ENCODE measurements at regions not wholly inside any gene's neighbourhood (a gene's known extent, or its start where the extent isn't known, plus 50 kb on each side); places are given as distances from the start of the nearest gene placed in this dataset.

DNA sequence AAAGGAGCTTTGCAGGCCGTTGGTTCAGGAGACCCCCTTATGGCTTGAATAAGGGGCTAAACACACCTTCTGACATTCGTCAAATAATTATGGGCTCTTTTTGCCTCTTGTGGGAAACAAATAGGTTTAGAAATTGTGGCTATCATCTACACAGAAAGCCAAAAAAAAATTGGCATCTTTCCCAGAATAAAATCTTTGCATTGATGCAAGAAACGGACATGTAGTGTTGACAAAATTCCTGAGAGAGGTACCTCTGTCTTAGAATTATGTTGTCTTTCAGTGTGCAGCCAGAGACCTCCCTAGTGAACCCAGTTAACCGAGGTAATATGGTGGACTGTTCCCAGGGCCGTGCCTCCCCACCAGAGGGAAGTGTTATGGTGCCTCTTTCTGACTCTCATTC lies 283.9 kb downstream of the SDHAF3 start:
- TF ChIP-seq, protein P1, sequence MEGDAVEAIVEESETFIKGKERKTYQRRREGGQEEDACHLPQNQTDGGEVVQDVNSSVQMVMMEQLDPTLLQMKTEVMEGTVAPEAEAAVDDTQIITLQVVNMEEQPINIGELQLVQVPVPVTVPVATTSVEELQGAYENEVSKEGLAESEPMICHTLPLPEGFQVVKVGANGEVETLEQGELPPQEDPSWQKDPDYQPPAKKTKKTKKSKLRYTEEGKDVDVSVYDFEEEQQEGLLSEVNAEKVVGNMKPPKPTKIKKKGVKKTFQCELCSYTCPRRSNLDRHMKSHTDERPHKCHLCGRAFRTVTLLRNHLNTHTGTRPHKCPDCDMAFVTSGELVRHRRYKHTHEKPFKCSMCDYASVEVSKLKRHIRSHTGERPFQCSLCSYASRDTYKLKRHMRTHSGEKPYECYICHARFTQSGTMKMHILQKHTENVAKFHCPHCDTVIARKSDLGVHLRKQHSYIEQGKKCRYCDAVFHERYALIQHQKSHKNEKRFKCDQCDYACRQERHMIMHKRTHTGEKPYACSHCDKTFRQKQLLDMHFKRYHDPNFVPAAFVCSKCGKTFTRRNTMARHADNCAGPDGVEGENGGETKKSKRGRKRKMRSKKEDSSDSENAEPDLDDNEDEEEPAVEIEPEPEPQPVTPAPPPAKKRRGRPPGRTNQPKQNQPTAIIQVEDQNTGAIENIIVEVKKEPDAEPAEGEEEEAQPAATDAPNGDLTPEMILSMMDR (IDR thresholded peaks at IDR 0.05; ENCODE audit: low read depth, low read length) = no peak
- no peaks in the 10 kb centered on the region for H3K4me1 ChIP-seq (ENCODE audit: low read depth)
- peak in 1 of 2 donors; percentile 12 for DNase-seq (ENCODE audit: low read depth in 1 of 2, low spot score in 1 of 2)
- no peaks in the 10 kb centered on the region for H3K36me3 ChIP-seq
- H3K9me3 ChIP-seq (ENCODE audit: low read depth) = no peaks in the 10 kb centered on the region
- H3K27me3 ChIP-seq = no peaks in the 10 kb centered on the region
- no peak overlapping the region for H3K4me3 ChIP-seq
- no peak overlapping the region for H3K27ac ChIP-seq

DNA sequence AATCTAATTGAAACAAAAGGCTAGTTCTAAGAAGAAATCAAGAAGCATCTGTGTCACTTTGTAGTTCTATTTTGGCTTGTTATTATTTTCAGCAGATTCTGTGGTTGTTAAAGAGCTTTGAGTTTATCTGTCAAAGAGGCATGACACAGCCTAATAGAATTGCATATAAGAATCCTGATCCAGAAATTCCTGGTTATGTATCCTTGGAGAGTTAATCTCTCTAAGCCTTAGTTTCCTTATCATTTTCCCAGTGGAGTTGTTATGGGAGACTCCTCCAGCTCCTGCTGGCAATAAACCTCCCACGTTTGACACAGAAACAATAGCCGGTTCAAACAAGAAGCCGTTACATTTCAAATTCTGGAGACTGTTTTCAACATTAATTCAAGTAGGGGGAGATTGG lies 288.3 kb downstream of the SDHAF3 start:
- TF ChIP-seq, protein P1 (IDR thresholded peaks at IDR 0.05; ENCODE audit: low read depth, low read length) = no peak
- peak in 1 of 2 donors; percentile 5 for DNase-seq (ENCODE audit: low read depth in 1 of 2, low spot score in 1 of 2)
- Histone ChIP-seq H3K27me3 (no peaks in the 10 kb centered on the region), H3K9me3 (ENCODE audit: low read depth) (no peaks in the 10 kb centered on the region), H3K36me3 (no peaks in the 10 kb centered on the region), H3K4me3 (no peak overlapping the region), H3K27ac (no peak overlapping the region), H3K4me1 (ENCODE audit: low read depth) (no peaks in the 10 kb centered on the region)

DNA sequence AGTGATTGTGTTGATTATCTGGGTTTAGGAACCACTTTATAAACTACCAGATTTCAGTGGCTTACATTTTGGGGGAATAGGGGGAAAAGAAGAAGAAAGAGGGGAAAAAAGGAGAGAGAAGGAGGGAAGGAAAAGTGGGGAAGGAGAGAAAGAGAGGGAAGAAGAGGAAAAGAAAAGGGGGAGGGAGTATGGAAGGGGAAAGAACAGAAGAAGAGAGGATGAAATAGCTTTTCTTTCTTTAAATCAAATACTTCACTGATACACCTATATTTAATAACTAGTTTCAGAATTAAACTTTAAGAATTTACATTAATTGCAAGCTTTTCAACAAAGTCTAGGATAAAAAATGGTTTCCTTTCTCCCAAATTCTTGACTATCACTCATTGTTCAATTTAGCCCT lies 289.6 kb downstream of the SDHAF3 start:
- Histone ChIP-seq H3K4me1 (ENCODE audit: low read depth) (no peaks in the 10 kb centered on the region), H3K4me3 (no peak overlapping the region)
- TF ChIP-seq, protein P1 (IDR thresholded peaks at IDR 0.05; ENCODE audit: low read depth, low read length) = no peak

DNA sequence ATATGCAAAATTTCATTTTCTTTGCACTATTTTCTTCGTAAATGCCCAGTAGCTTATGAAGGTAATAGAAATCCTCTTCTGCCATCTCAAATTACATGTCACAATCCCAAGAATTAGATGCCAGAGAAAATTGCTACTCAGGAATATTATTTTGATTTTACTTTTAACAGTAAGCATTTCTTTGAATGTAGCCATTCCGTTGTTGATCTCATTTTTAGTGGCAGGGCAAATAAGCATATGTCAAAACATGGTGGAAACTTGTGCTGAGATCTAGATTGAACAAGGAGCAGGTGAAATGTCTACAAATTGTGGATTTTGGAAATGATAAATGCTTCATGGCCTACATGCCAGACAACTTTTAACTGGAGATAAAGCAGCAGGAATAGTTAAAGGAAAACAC lies 291.8 kb downstream of the SDHAF3 start:
- no peak for DNase-seq (ENCODE audit: low read depth in 1 of 2, low spot score in 1 of 2)
- no peaks in the 10 kb centered on the region for H3K9me3 ChIP-seq (ENCODE audit: low read depth)
- TF ChIP-seq, protein P1 (IDR thresholded peaks at IDR 0.05; ENCODE audit: low read depth, low read length) = no peak
- no peaks in the 10 kb centered on the region for H3K4me1 ChIP-seq (ENCODE audit: low read depth)
- H3K27ac ChIP-seq = no peak overlapping the region
- H3K27me3 ChIP-seq = no peaks in the 10 kb centered on the region
- no peak overlapping the region for H3K4me3 ChIP-seq
- H3K36me3 ChIP-seq = no peaks in the 10 kb centered on the region

More for the DNA sequence above, 289.6 kb downstream of the SDHAF3 start:
- DNase-seq (ENCODE audit: low read depth in 1 of 2, low spot score in 1 of 2) = no peak
- Histone ChIP-seq H3K27ac (no peak overlapping the region), H3K27me3 (no peaks in the 10 kb centered on the region), H3K36me3 (no peaks in the 10 kb centered on the region), H3K9me3 (ENCODE audit: low read depth) (no peaks in the 10 kb centered on the region)

DNA sequence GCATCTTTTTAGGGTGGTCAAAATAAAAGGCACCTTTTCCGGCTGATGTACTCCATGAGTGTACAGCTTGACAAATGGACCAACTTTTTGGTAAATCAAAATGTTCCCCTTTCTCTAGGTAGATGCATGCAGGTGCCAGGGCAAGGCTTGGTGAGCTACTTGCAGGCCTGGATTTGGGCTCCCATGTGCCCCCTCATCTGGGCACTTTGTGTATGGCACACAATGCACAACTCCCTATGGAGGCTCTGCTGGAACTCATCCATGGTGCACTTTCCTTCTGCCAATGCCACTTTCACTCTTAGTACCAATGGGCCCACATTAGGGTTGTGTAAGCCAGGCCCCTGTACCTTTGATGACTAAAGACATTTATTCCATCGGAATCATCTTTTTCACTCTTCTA lies 300.8 kb downstream of the SDHAF3 start:
- no peaks in the 10 kb centered on the region for H3K9me3 ChIP-seq (ENCODE audit: low read depth)
- no peaks in the 10 kb centered on the region for H3K27me3 ChIP-seq
- H3K27ac ChIP-seq = no peak overlapping the region
- H3K4me1 ChIP-seq (ENCODE audit: low read depth) = no peaks in the 10 kb centered on the region
- no peak overlapping the region for H3K4me3 ChIP-seq
- no peak for DNase-seq (ENCODE audit: low read depth in 1 of 2, low spot score in 1 of 2)
- TF ChIP-seq, protein P1 (IDR thresholded peaks at IDR 0.05; ENCODE audit: low read depth, low read length) = no peak
- H3K36me3 ChIP-seq = no peaks in the 10 kb centered on the region

DNA sequence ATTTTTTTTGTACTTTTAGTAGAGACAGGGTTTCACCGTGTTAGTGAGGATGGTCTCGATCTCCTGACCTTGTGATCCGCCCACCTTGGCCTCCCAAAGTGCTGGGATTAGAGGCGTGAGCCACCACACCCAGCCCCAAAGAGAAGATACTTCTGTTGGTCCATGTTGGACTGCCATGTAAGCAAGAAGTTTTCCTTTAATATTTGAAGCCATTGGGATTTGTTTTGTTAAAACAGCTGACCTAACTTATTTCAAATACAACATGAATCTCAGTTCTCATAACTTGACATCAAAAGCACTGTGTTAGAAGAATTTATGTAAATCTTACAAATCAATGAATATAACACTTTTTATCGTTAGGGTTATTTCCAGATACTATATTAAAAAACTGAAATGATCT lies 302.4 kb downstream of the SDHAF3 start:
- Histone ChIP-seq H3K36me3 (no peaks in the 10 kb centered on the region), H3K4me1 (ENCODE audit: low read depth) (no peaks in the 10 kb centered on the region), H3K9me3 (ENCODE audit: low read depth) (no peaks in the 10 kb centered on the region), H3K27ac (no peak overlapping the region), H3K4me3 (no peak overlapping the region), H3K27me3 (no peaks in the 10 kb centered on the region)
- TF ChIP-seq, protein P1 (IDR thresholded peaks at IDR 0.05; ENCODE audit: low read depth, low read length) = no peak
- DNase-seq (ENCODE audit: low read depth in 1 of 2, low spot score in 1 of 2) = no peak
